ENCODE measurements at regions not wholly inside any gene's neighbourhood (a gene's known extent, or its start where the extent isn't known, plus 50 kb on each side); places are given as distances from the start of the nearest gene placed in this dataset.

GRCh38 chr20:58017231-58017969, 211.1 kb downstream of the ANKRD60 start:
- no peak for DNase-seq (ENCODE audit: low read depth)

DNA sequence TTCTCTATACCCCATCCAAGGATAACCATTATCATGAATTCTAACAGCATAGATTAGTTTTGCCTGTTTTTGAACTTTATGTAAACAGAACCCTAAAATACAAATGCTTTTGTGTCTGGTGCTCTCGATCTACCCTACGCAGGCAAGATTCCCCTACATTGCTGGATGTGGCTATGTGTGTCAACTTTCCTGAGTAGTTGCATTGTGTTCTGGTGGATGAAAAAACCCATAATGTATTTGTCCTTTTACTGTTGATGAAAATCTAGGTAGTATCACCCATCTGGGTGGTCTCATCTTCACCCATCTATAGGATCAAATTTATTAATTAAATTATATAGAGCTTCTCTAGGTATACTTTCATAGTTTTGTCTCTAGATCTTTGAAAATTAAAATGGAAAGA, 211.7 kb downstream of the ANKRD60 start:
- DNase-seq (ENCODE audit: low read depth), result no peak

- no peak for DNase-seq (ENCODE audit: low read depth)
These were observed 213.7 kb downstream of the ANKRD60 start for GRCh38 chr20:58014628-58015315.

- no peak for DNase-seq (ENCODE audit: low read depth)
These were observed 215.5 kb downstream of the ANKRD60 start for GRCh38 chr20:58012731-58013510.

GRCh38 chr20:58011947-58012610, 216.4 kb downstream of the ANKRD60 start:
- no peak for DNase-seq (ENCODE audit: low read depth)

- no peak for DNase-seq (ENCODE audit: low read depth)
These were observed 217.1 kb downstream of the ANKRD60 start for GRCh38 chr20:58011106-58011946.

GRCh38 chr20:58010666-58011065, 217.8 kb downstream of the ANKRD60 start:
- DNase-seq (ENCODE audit: low read depth), result no peak

DNA sequence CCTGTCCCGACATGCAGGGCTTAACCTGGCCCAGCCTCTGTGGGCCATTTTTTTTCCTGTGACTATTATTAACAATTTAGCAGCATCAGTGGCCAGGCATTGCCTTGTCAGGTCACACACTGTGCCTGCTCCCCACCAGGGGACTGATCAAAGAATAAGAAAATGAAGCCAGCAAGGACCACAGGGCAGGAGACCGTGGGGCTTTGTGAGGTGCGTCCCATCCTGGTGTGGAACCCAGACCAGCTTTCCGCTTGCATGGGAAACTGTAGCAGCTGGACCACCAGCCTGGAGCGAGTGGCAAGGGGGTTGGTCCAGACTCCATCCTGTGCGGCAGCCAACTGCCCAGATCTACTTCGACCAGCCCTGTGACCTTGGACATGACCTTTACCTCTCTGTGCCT, 218.3 kb downstream of the ANKRD60 start:
- DNase-seq (ENCODE audit: low read depth), result no peak

DNA sequence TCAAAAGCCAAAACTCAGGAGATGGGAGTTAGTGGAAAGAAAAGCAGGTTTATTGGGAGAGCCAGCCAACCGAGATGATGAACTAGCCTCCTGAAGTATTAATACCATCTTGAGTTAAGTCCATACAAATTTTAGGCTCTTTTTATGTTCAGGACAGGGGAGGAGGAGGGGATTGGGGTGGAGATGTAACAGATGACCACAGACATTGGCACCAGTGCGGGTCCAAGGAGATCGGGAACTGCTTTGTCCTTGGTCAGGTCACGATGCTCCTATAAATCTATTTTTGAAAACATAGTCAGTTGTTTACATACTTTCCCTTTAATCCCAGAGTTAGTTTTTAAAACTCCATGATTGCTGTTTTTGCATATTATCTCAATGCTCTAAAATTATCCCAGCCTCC, 219.6 kb downstream of the ANKRD60 start:
- no peak for DNase-seq (ENCODE audit: low read depth)

- DNase-seq (ENCODE audit: low read depth), result no peak
These were observed 220.0 kb downstream of the ANKRD60 start for GRCh38 chr20:58008413-58008812.

GRCh38 chr20:58007947-58008346, 220.5 kb downstream of the ANKRD60 start:
- no peak for DNase-seq (ENCODE audit: low read depth)

DNA sequence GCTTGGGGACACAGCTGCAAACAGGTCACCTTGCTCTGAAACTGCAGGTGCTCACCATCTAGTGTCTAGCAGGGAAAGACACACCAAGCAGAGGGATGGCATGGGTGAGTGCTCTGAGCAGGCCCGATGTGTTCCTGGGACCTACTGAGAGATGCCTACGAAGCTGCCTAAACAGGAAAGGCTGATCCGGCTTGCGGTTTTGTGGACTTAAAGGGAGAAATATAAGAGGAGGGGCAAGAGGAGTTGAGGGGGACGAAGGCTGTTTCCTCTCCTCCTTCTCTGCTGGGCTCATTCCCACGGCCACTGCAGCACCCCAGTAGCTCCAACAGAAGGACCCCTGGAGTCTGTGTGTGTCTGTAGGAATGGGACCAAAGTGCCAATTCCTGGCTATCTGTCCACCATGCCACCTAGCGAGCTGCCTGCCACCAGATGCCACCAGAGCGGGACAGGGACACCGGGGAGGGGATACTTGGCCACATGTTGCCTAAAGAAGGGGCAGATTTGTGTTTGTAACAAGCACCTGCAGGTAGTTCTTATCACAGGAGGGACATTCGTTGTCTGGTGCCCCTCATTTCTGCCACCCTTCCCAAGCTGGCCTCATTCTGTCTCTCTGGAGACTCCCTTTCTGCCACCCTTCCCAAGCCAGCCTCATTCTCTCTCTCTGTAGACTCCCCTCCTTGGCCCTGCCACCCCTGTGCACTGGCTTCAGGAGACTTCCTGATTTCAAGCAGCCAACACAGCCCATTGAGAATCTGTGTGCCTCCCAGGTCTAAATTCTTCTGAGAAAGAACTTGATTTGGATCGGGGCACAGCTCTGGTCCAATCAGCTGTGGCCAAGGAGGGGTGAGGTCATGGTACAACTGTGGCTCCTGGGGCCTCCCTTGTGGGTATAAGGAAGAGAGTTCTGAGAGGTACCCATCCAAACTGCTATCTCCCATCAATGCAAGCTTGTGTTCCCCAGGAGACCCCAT, 221.8 kb downstream of the ANKRD60 start:
- no peak for DNase-seq (ENCODE audit: low read depth)

DNA sequence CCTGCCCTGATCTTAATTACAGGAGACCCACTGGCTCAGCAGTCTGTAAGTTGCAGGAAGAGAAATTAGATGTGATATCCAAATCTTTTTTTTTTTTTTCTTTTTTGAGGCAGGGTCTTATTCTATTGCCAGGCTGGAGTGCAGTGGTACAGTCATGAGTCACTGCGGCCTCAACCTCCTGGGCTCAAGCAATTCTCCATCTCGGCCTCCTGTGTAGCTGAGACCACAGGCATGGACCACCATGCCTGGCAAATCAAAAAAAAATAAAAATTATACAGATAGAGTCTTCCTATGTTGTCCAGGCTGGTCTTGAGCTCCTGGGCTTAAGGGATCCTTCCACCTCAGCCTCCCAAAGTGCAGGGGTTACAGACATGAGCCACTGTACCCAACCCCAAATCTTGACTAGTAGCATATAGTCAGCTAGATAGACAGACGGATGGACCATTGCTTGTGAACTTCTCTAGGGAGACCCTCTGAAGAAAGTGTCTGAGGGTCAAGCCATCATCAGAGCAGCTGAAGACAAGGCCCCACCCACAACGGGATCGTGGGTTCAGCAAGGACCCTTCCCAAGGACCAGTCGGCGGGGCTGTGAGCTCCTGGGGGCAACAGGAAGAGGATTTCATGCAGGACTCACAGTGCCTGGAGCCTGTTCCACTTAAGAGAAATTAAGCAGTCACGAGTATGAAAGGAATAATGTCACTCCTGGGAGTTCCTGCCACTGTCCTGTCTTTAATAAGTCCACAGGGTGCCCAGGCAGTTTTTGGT, 222.7 kb downstream of the ANKRD60 start:
- no peak for DNase-seq (ENCODE audit: low read depth)

DNA sequence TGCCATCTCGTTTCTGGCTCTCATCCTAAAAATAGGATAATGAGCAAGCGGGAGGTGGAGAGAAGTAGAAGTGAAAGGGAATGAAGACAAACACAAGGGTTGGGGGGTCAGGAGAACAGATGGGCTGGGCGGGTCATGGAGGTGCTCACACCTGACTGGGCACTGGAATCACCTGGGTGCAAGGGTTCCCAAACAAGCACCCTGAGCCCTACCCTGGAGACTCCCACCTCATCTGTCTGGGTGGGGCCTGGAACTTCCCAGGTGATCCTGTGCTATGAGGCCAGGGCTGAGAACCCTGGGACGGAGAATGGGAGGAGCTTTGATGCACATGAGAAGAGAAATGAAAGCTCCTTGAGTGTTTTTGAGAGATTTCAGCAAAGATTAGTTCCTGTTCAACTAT, 223.6 kb downstream of the ANKRD60 start:
- DNase-seq (ENCODE audit: low read depth), result no peak

GRCh38 chr20:58004146-58004545, 224.3 kb downstream of the ANKRD60 start:
- no peak for DNase-seq (ENCODE audit: low read depth)

- no peak for DNase-seq (ENCODE audit: low read depth)
These were observed 224.9 kb downstream of the ANKRD60 start for GRCh38 chr20:58003525-58003924.

DNA sequence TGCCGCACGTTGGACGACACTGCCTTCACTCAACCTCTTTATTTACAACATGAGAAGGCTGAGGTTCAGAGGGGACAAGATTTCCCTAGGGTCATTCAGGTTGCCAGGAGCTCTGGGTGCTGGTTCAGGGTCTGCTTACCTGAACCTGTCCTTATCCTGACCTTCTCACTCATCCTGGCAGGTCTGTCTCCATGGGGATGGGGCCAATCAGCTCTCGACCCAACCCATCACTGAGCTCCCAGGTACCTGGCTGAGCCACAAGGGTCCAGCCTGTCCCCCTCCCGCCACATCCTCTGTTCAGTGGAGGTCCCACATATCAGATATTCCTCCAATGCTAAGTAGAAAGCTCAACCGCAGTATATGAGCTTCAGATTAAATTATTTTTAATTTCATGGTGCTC, 225.6 kb downstream of the ANKRD60 start:
- no peak for DNase-seq (ENCODE audit: low read depth)

GRCh38 chr20:58001946-58002345, 226.5 kb downstream of the ANKRD60 start:
- DNase-seq (ENCODE audit: low read depth), result no peak

- DNase-seq (ENCODE audit: low read depth), result no peak
These were observed 227.1 kb downstream of the ANKRD60 start for GRCh38 chr20:58001381-58001780.

- DNase-seq (ENCODE audit: low read depth), result no peak
These were observed 227.6 kb downstream of the ANKRD60 start for GRCh38 chr20:58000861-58001260.

Data from amniotic epithelial cell (primary cell).